ENCODE measurements at regions not wholly inside any gene's neighbourhood (a gene's known extent, or its start where the extent isn't known, plus 50 kb on each side); places are given as distances from the start of the nearest gene placed in this dataset.

GRCh38 chr13:50339271-50339670, 324.0 kb downstream of the KCNRG start:
- ATAC-seq (ENCODE audit: low read depth) (no peak), DNase-seq (no peak)
- TF ChIP-seq BHLHE40 (IDR thresholded peaks at IDR 0.05; ENCODE audit: low read depth, low read length) (no peak), RCOR1 (IDR thresholded peaks at IDR 0.05; ENCODE audit: insufficient replicate concordance, low read length) (no peak), MAZ (IDR thresholded peaks at IDR 0.05; ENCODE audit: borderline replicate concordance, low read depth, low read length) (no peak), ELK1 (IDR thresholded peaks at IDR 0.05; ENCODE audit: borderline replicate concordance, low read depth, low read length) (no peak), FOS (IDR thresholded peaks at IDR 0.05; ENCODE audit: low read depth, low read length) (no peak), SMC3 (IDR thresholded peaks at IDR 0.05; ENCODE audit: low read depth, low read length) (no peak), CTCF (conservative IDR thresholded peaks at IDR 0.05; ENCODE audit: low read depth, low read length) (no peak), CEBPB (IDR thresholded peaks at IDR 0.05; ENCODE audit: low read depth, low read length) (no peak), NFE2L2 (IDR thresholded peaks at IDR 0.05; ENCODE audit: low read depth, low read length) (no peak), MXI1 (IDR thresholded peaks at IDR 0.05; ENCODE audit: borderline replicate concordance, low read depth, low read length) (no peak), POLR2A (IDR thresholded peaks at IDR 0.05; ENCODE audit: low read depth, low read length) (no peak), MAFK (IDR thresholded peaks at IDR 0.05; ENCODE audit: low read depth, low read length) (no peak), CHD1 (IDR thresholded peaks at IDR 0.05; ENCODE audit: low read depth, low read length) (no peak), RAD21 (IDR thresholded peaks at IDR 0.05; ENCODE audit: low read length) (no peak), RFX5 (IDR thresholded peaks at IDR 0.05; ENCODE audit: low read depth, low read length) (no peak)
- H2BK15ac ChIP-seq (ENCODE audit: low read depth, low read length), result no peak overlapping the region
- H3K4me2 ChIP-seq (ENCODE audit: low read depth, low read length), result no peak overlapping the region
- in situ Hi-C loops (cut with MboI; ENCODE audit: low sequenced_read_pairs), result no loop called here
- H3K4me3 ChIP-seq (ENCODE audit: insufficient read depth, low read depth, low read length), result no peak overlapping the region
- POLR2A ChIA-PET (ENCODE audit: unreplicated experiment), result no interaction called here
- intact Hi-C loops (cut with micrococcal nuclease), result no loop called here
- H4K5ac ChIP-seq (ENCODE audit: low read depth, low read length), result no peak overlapping the region
- CTCF ChIA-PET, result no interaction called here
- H3K9me1 ChIP-seq (ENCODE audit: insufficient read depth, low read length), result no peaks in the 10 kb centered on the region
- no peak overlapping the region for H2AK9ac ChIP-seq (replicated peaks; ENCODE audit: low read depth, low read length, poor library complexity)
- H3K27ac ChIP-seq (ENCODE audit: insufficient read depth, low read length), result no peak overlapping the region
- H3K18ac ChIP-seq (ENCODE audit: low read depth, low read length), result no peak overlapping the region
- H4K20me1 ChIP-seq (ENCODE audit: insufficient read depth, low read length), result no peaks in the 10 kb centered on the region
- dilution Hi-C loops (cut with HindIII; ENCODE audit: low sequenced_read_pairs, unreplicated experiment), result no loop called here
- WGBS, 2 experiments (ENCODE audit: extremely low coverage in 2 of 2, insufficient read length in 1 of 2), result no CpG with 5 or more reads among the region's 1 CpG
- H3K56ac ChIP-seq (ENCODE audit: extremely low read depth, insufficient read depth, low read length), result no peak overlapping the region
- H4K91ac ChIP-seq (ENCODE audit: insufficient read depth, low read depth, low read length), result no peak overlapping the region
- H3K9ac ChIP-seq (ENCODE audit: low read depth, low read length), result no peak overlapping the region
- no peak overlapping the region for H2AK5ac ChIP-seq (ENCODE audit: low read depth, low read length)
- H3K79me1 ChIP-seq (ENCODE audit: low read depth in 1 of 2, low read length in 2 of 2), result no peaks in the 10 kb centered on the region
- H4K8ac ChIP-seq (ENCODE audit: low read depth in 2 of 2, low read length in 2 of 2), result no peak overlapping the region
- H3K27me3 ChIP-seq (ENCODE audit: control insufficient read depth, insufficient read depth, low read length), result peaks cover 13% of the 10 kb centered on the region
- H3K36me3 ChIP-seq (ENCODE audit: control insufficient read depth, insufficient read depth, low read length), result no peaks in the 10 kb centered on the region
- H2AFZ ChIP-seq (replicated peaks; ENCODE audit: low read length, poor library complexity), result no peak overlapping the region
- peaks cover 7% of the 10 kb centered on the region for H3K4me1 ChIP-seq (ENCODE audit: control insufficient read depth, insufficient read depth, low read length)
- H3K4ac ChIP-seq (ENCODE audit: low read depth, low read length), result no peak overlapping the region
- no TSS peak for BruUV-seq (replicated peaks)
- H3K14ac ChIP-seq (replicated peaks; ENCODE audit: low read depth, low read length), result no peak overlapping the region
- no peak overlapping the region for H2BK5ac ChIP-seq (ENCODE audit: low read depth, low read length, poor library complexity, severe bottlenecking)
- no peak overlapping the region for H2BK120ac ChIP-seq (ENCODE audit: low read depth, low read length)
- H3K23ac ChIP-seq (ENCODE audit: low read depth, low read length), result no peak overlapping the region
- no peak overlapping the region for H2BK20ac ChIP-seq (ENCODE audit: low read depth, low read length)
- H3K9me3 ChIP-seq (ENCODE audit: control insufficient read depth, insufficient read depth, low read length), result no peaks in the 10 kb centered on the region
